IPS-18a (cell line): ENCODE measurements at regions not wholly inside any gene's neighbourhood (a gene's known extent, or its start where the extent isn't known, plus 50 kb on each side); places are given as distances from the start of the nearest gene placed in this dataset.

Experiments
- H3K27ac ChIP-seq: one replicate; pipeline ENCODE4 v1.5.1; 2013; ENCODE audit warnings: low read length
- H3K27me3 ChIP-seq: one replicate; pipeline ENCODE4 v1.6.1; 2013; ENCODE audit warnings: mild to moderate bottlenecking, low read length; ENCODE audit not compliant: control insufficient read depth, insufficient read depth
- H3K36me3 ChIP-seq: one replicate; pipeline ENCODE4 v1.6.1; 2013; ENCODE audit warnings: low read depth, low read length; ENCODE audit not compliant: control insufficient read depth
- H3K4me1 ChIP-seq: one replicate; pipeline ENCODE4 v1.6.1; 2013; ENCODE audit warnings: low read depth, low read length; ENCODE audit not compliant: control insufficient read depth
- H3K4me3 ChIP-seq: one replicate; pipeline ENCODE4 v1.5.1; 2013; ENCODE audit warnings: low read length
- H3K9ac ChIP-seq: one replicate; pipeline ENCODE4 v1.6.1; 2013; ENCODE audit warnings: mild to moderate bottlenecking, low read length, moderate library complexity
- H3K9me3 ChIP-seq: one replicate; pipeline ENCODE4 v1.6.1; 2013; ENCODE audit warnings: low read depth, low read length; ENCODE audit not compliant: control insufficient read depth

- H3K4me3 ChIP-seq: no peak overlapping the region
- H3K9me3 ChIP-seq: no peaks in the 10 kb centered on the region
- H3K4me1 ChIP-seq: peaks cover 4% of the 10 kb centered on the region
- no peaks in the 10 kb centered on the region for H3K36me3 ChIP-seq
- H3K27ac ChIP-seq: no peak overlapping the region
- H3K27me3 ChIP-seq: no peaks in the 10 kb centered on the region
- H3K9ac ChIP-seq: no peak overlapping the region
These were observed 370.2 kb downstream of the DUSP10 start for GRCh38 chr1:221371705-221372104.

GRCh38 chr1:221373795-221374194 lies 368.1 kb downstream of the DUSP10 start:
- H3K4me1 ChIP-seq: no peaks in the 10 kb centered on the region
- H3K27ac ChIP-seq: no peak overlapping the region
- no peaks in the 10 kb centered on the region for H3K27me3 ChIP-seq
- H3K36me3 ChIP-seq: no peaks in the 10 kb centered on the region
- H3K9ac ChIP-seq: no peak overlapping the region
- H3K9me3 ChIP-seq: no peaks in the 10 kb centered on the region
- H3K4me3 ChIP-seq: no peak overlapping the region

- no peaks in the 10 kb centered on the region for H3K36me3 ChIP-seq
- H3K4me3 ChIP-seq: no peak overlapping the region
- no peak overlapping the region for H3K27ac ChIP-seq
- no peaks in the 10 kb centered on the region for H3K27me3 ChIP-seq
- no peak overlapping the region for H3K9ac ChIP-seq
- peaks cover 6% of the 10 kb centered on the region for H3K4me1 ChIP-seq
- no peaks in the 10 kb centered on the region for H3K9me3 ChIP-seq
These were observed 365.6 kb downstream of the DUSP10 start for GRCh38 chr1:221376286-221376685.

- Histone ChIP-seq H3K27me3 (no peaks in the 10 kb centered on the region), H3K9me3 (no peaks in the 10 kb centered on the region), H3K27ac (no peak overlapping the region), H3K36me3 (no peaks in the 10 kb centered on the region), H3K9ac (no peak overlapping the region), H3K4me1 (peaks cover 16% of the 10 kb centered on the region), H3K4me3 (no peak overlapping the region)
These were observed 359.8 kb downstream of the DUSP10 start for GRCh38 chr1:221381910-221382623.

- Histone ChIP-seq H3K27ac (no peak overlapping the region), H3K4me1 (no peaks in the 10 kb centered on the region), H3K4me3 (no peak overlapping the region)
These were observed 349.4 kb downstream of the DUSP10 start for GRCh38 chr1:221392453-221392852.

GRCh38 chr1:221394011-221394544 lies 347.8 kb downstream of the DUSP10 start:
- H3K27me3 ChIP-seq: no peaks in the 10 kb centered on the region

More at GRCh38 chr1:221392453-221392852, 349.4 kb downstream of the DUSP10 start:
- H3K9ac ChIP-seq: no peak overlapping the region
- peaks cover 4% of the 10 kb centered on the region for H3K9me3 ChIP-seq
- H3K27me3 ChIP-seq: no peaks in the 10 kb centered on the region
- no peaks in the 10 kb centered on the region for H3K36me3 ChIP-seq

GRCh38 chr1:221396526-221396925 lies 345.4 kb downstream of the DUSP10 start:
- no peak overlapping the region for H3K4me3 ChIP-seq
- no peaks in the 10 kb centered on the region for H3K4me1 ChIP-seq
- no peaks in the 10 kb centered on the region for H3K9me3 ChIP-seq
- H3K27me3 ChIP-seq: no peaks in the 10 kb centered on the region
- no peaks in the 10 kb centered on the region for H3K36me3 ChIP-seq
- H3K9ac ChIP-seq: no peak overlapping the region
- H3K27ac ChIP-seq: no peak overlapping the region

More at GRCh38 chr1:221394011-221394544, 347.8 kb downstream of the DUSP10 start:
- Histone ChIP-seq H3K36me3 (no peaks in the 10 kb centered on the region), H3K4me1 (no peaks in the 10 kb centered on the region), H3K27ac (no peak overlapping the region), H3K9ac (no peak overlapping the region), H3K9me3 (peaks cover 3% of the 10 kb centered on the region), H3K4me3 (no peak overlapping the region)

GRCh38 chr1:221397141-221397540 lies 344.7 kb downstream of the DUSP10 start:
- Histone ChIP-seq H3K9ac (no peak overlapping the region), H3K9me3 (no peaks in the 10 kb centered on the region), H3K27me3 (no peaks in the 10 kb centered on the region), H3K4me1 (no peaks in the 10 kb centered on the region), H3K4me3 (no peak overlapping the region), H3K27ac (no peak overlapping the region), H3K36me3 (no peaks in the 10 kb centered on the region)

- no peak overlapping the region for H3K9ac ChIP-seq
- no peak overlapping the region for H3K4me3 ChIP-seq
- H3K27me3 ChIP-seq: no peaks in the 10 kb centered on the region
- H3K27ac ChIP-seq: no peak overlapping the region
- no peaks in the 10 kb centered on the region for H3K36me3 ChIP-seq
- H3K4me1 ChIP-seq: no peaks in the 10 kb centered on the region
- no peaks in the 10 kb centered on the region for H3K9me3 ChIP-seq
These were observed 344.3 kb downstream of the DUSP10 start for GRCh38 chr1:221397606-221398005.

GRCh38 chr1:221405146-221405545 lies 336.7 kb downstream of the DUSP10 start:
- no peak overlapping the region for H3K4me3 ChIP-seq
- H3K9ac ChIP-seq: no peak overlapping the region
- H3K27me3 ChIP-seq: no peaks in the 10 kb centered on the region
- peaks cover 6% of the 10 kb centered on the region for H3K4me1 ChIP-seq
- no peaks in the 10 kb centered on the region for H3K36me3 ChIP-seq
- no peak overlapping the region for H3K27ac ChIP-seq
- H3K9me3 ChIP-seq: no peaks in the 10 kb centered on the region

GRCh38 chr1:221408117-221408803 lies 333.6 kb downstream of the DUSP10 start:
- no peaks in the 10 kb centered on the region for H3K27me3 ChIP-seq
- H3K27ac ChIP-seq: no peak overlapping the region
- H3K4me1 ChIP-seq: peaks cover 6% of the 10 kb centered on the region
- no peak overlapping the region for H3K4me3 ChIP-seq
- H3K36me3 ChIP-seq: no peaks in the 10 kb centered on the region
- no peak overlapping the region for H3K9ac ChIP-seq
- no peaks in the 10 kb centered on the region for H3K9me3 ChIP-seq
